ENCODE measurements at regions not wholly inside any gene's neighbourhood (a gene's known extent, or its start where the extent isn't known, plus 50 kb on each side); places are given as distances from the start of the nearest gene placed in this dataset.

- no peak for TF ChIP-seq CTCF (IDR thresholded peaks at IDR 0.05)
- TF ChIP-seq POLR2A (IDR thresholded peaks at IDR 0.05), result no peak
These were observed 220.8 kb downstream of the BCAS1 start for GRCh38 chr20:53849471-53850059.
